ENCODE measurements at regions not wholly inside any gene's neighbourhood (a gene's known extent, or its start where the extent isn't known, plus 50 kb on each side); places are given as distances from the start of the nearest gene placed in this dataset.

DNA sequence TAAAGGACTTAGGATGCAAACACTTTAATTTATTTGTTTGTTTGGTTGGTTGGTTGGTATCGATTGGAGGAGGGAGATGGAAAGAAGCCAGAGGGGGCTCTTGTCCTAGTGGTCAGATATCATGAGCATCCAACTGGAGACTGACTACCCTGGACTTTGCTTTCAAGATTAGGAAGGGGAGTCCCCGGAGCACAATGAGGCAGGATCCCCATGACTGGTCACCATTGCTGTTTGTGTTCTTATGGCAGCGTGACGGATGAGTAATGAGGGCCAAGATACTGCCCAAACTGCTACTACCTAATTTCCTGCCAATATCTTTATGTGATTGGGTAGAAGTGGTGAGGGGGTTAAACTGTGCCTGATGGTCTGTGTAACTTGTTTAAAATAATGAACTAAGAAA is 354.6 kb upstream of the ROPN1 start:
- H3K27ac ChIP-seq (ENCODE audit: low read depth, low read length) = no peak overlapping the region
- no peak overlapping the region for H3K4ac ChIP-seq (replicated peaks; ENCODE audit: insufficient read length, low read depth, low read length)
- H2BK12ac ChIP-seq (ENCODE audit: low read depth, low read length) = no peak overlapping the region
- no peak overlapping the region for H3K56ac ChIP-seq (replicated peaks; ENCODE audit: insufficient read length, low read depth, low read length)
- H3K23me2 ChIP-seq (ENCODE audit: low read depth, low read length) = no peaks in the 10 kb centered on the region
- H2BK5ac ChIP-seq (ENCODE audit: low read depth, low read length) = no peak overlapping the region
- H3K79me2 ChIP-seq (ENCODE audit: control insufficient read depth in 1 of 2, insufficient read depth in 2 of 2, low read length in 2 of 2) = no peaks in the 10 kb centered on the region
- ChIA-PET POLR2A (ENCODE audit: partially characterized antibody) (no interaction called here), CTCF (ENCODE audit: partially characterized antibody) (no interaction called here)
- no peak overlapping the region for H2BK120ac ChIP-seq (replicated peaks; ENCODE audit: low read depth, low read length)
- no peak overlapping the region for H3K9ac ChIP-seq (replicated peaks in 1 of 4; ENCODE audit: extremely low read depth in 1 of 4, low read depth in 3 of 4, low read length in 3 of 4)
- H2BK20ac ChIP-seq (ENCODE audit: low read length) = no peak overlapping the region
- DNase-seq (ENCODE audit: low read depth in 1 of 2, low spot score in 2 of 2) (no peak), FAIRE-seq (no peak)
- no peak overlapping the region for H3K4me3 ChIP-seq (ENCODE audit: extremely low read depth in 1 of 4, insufficient read depth in 2 of 4, low read depth in 3 of 4, low read length in 4 of 4)
- H4K91ac ChIP-seq (replicated peaks; ENCODE audit: insufficient read length, low read length) = no peak overlapping the region
- no peak overlapping the region for H2BK15ac ChIP-seq (ENCODE audit: low read length)
- H4K8ac ChIP-seq (ENCODE audit: extremely low read depth, insufficient read depth, low read length) = no peak overlapping the region
- no peak overlapping the region for H4K5ac ChIP-seq (ENCODE audit: insufficient read length, low read depth, low read length)
- no peak overlapping the region for H3K23ac ChIP-seq (ENCODE audit: insufficient read length)
- H3K4me1 ChIP-seq (replicated peaks in 1 of 4; ENCODE audit: control insufficient read depth in 3 of 4, insufficient read depth in 4 of 4, low read length in 3 of 4) = no peaks in the 10 kb centered on the region
- no peak overlapping the region for H3K14ac ChIP-seq (ENCODE audit: insufficient read length)
- no peaks in the 10 kb centered on the region for H4K20me1 ChIP-seq (replicated peaks in 1 of 2; ENCODE audit: control insufficient read depth in 1 of 2, insufficient read depth in 2 of 2, low read length in 2 of 2)
- no peak overlapping the region for H2AK5ac ChIP-seq (ENCODE audit: low read depth, low read length)
- H3K9me3 ChIP-seq (ENCODE audit: insufficient read depth in 2 of 2, low read depth in 1 of 2, low read length in 1 of 2) = no peaks in the 10 kb centered on the region
- H3K27me3 ChIP-seq (replicated peaks in 1 of 4; ENCODE audit: control insufficient read depth in 3 of 4, extremely low read depth in 1 of 4, insufficient read depth in 3 of 4, low read length in 3 of 4) = no peaks in the 10 kb centered on the region
- H3K18ac ChIP-seq (ENCODE audit: extremely low read depth, low read length) = no peak overlapping the region
- no peak overlapping the region for H3K4me2 ChIP-seq (ENCODE audit: insufficient read depth in 1 of 2, low read depth in 2 of 2, low read length in 2 of 2)
- 98 to 100% methylated on average over 1 to 4 of the region's 4 CpGs for WGBS, 2 experiments (ENCODE audit: extremely low coverage in 1 of 2, insufficient coverage in 1 of 2, insufficient read length in 1 of 2, insufficient replicate concordance in 2 of 2, low coverage in 1 of 2, low lambda C conversion rate in 2 of 2, missing lambda C conversion rate in 1 of 2)
- no peaks in the 10 kb centered on the region for H3K36me3 ChIP-seq (ENCODE audit: control insufficient read depth in 2 of 4, insufficient read depth in 4 of 4, low read length in 3 of 4)
- H3K79me1 ChIP-seq (ENCODE audit: low read depth, low read length) = no peaks in the 10 kb centered on the region
- H2AFZ ChIP-seq (ENCODE audit: low read length) = no peak overlapping the region
- TF ChIP-seq SP1 (IDR thresholded peaks at IDR 0.05; ENCODE audit: low read depth, low read length) = no peak
- no peak for TF ChIP-seq SIRT6 (IDR thresholded peaks at IDR 0.05; ENCODE audit: low read length)
- TF ChIP-seq CHD1 (IDR thresholded peaks at IDR 0.05; ENCODE audit: low read depth, low read length) = no peak
- TF ChIP-seq SP2 (IDR thresholded peaks at IDR 0.05; ENCODE audit: low read length) = no peak
- no peak for TF ChIP-seq EGR1 (IDR thresholded peaks at IDR 0.05; ENCODE audit: borderline replicate concordance, low read depth, low read length)
- TF ChIP-seq SAP30 (IDR thresholded peaks at IDR 0.05; ENCODE audit: insufficient read depth, insufficient replicate concordance, low read length) = no peak
- no peak for TF ChIP-seq TBP (IDR thresholded peaks at IDR 0.05; ENCODE audit: low read depth, low read length)
